GM13977 (cell line): ENCODE measurements at regions not wholly inside any gene's neighbourhood (a gene's known extent, or its start where the extent isn't known, plus 50 kb on each side); places are given as distances from the start of the nearest gene placed in this dataset.

ENCODE experiments used
- DNase-seq: peaks from one replicate; pipeline ENCODE4 v3.0.0; 2012; ENCODE audit warnings: low spot score
- in situ Hi-C: fragments of 300-500 bp; cut with MboI; formaldehyde crosslinking; loops from one replicate; pipeline ENCODE4 v1.12.0; 2022; ENCODE audit warnings: low sequenced_read_pairs, low pct_unique_long_range_greater_than_20kb, mixed read lengths, inconsistent platforms; ENCODE audit not compliant: unreplicated experiment
- TF ChIP-seq, protein P1 (sequence below): IDR thresholded peaks from 2 replicates; pipeline ENCODE4 v1.5.1; 2012; ENCODE audit warnings: mild to moderate bottlenecking, control low read depth; ENCODE audit not compliant: insufficient read depth; ENCODE audit errors: extremely low read depth, missing control alignments

DNA sequence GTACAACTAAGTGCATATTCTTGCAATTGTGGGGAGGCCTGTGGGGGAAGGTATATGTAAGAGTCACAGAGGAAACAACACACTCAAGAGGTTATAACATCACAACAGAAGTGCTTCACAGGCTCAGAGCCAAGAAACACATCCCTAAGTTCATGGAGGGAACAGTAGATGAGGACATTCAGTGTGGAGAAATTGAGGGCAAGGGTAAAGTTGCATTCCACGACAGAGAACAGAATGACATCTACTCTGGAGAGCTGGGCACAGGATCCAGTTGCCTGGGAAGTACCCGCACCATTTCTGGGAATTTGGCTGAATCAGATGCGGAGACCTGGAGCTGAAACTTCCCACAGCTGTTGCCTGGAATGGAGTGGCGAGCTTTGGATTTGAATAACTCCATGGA, 197.2 kb downstream of the NXNL2 start:
- in situ Hi-C loops: no loop called here
- TF ChIP-seq, protein P1, sequence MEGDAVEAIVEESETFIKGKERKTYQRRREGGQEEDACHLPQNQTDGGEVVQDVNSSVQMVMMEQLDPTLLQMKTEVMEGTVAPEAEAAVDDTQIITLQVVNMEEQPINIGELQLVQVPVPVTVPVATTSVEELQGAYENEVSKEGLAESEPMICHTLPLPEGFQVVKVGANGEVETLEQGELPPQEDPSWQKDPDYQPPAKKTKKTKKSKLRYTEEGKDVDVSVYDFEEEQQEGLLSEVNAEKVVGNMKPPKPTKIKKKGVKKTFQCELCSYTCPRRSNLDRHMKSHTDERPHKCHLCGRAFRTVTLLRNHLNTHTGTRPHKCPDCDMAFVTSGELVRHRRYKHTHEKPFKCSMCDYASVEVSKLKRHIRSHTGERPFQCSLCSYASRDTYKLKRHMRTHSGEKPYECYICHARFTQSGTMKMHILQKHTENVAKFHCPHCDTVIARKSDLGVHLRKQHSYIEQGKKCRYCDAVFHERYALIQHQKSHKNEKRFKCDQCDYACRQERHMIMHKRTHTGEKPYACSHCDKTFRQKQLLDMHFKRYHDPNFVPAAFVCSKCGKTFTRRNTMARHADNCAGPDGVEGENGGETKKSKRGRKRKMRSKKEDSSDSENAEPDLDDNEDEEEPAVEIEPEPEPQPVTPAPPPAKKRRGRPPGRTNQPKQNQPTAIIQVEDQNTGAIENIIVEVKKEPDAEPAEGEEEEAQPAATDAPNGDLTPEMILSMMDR: no peak
- DNase-seq: no peak

DNA sequence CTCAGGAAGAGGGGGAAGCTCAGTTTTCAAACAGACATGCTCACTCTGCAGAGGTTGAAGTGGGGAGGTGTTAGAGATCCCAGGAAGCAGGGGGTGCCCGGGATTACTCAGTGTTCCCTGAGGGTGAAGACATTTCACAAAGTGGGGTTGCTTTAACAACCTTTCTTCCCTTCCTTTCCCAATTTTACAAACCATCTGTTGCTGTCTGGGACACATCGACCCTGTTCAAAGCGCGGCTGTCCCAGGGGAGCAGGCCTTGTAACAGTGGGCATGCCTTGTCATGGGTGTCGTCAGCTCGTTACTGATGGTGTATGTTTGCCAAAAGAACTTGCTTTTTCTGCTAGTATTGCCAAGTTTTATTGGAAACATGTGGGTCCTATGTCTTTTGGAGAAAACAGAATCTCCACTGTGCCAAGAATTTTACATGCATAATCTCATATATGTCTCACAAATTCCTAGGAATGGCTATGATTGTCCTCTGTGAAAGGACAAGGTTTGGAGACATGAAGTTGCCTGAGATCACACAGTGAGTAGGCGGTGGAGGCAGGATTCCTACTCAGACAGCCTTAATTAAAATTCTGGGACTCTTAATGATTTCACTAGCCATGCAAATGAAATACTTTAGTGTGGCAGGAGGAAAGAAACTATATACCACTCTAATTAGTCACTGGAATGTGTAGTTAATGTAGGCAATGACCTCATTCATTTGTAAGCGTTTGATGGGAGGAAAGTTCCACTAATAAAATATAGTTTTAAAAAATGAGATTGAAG, 198.9 kb downstream of the NXNL2 start:
- TF ChIP-seq, protein P1: no peak
- DNase-seq: no peak
- in situ Hi-C loops: no loop called here

DNA sequence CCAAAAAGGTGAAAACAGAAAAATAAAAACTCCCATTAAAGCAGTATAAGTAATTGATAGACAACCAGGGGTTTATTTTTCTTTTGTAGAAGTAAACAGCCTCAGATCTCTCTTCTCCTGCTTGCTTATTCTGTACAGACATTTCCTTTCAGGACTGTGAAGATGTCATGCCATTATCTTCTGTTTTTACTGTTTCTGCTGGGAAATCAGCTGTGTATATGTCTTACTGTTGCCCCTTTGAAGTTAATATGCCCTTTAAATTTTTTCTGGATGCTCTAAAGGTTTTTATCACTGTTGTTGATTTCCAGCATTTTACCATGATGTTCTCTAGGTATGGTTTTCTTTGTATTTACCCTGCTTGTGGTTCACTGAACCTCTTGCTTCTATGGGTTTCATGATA, 199.5 kb downstream of the NXNL2 start:
- no peak for DNase-seq
- in situ Hi-C loops: no loop called here
- TF ChIP-seq, protein P1: no peak

DNA sequence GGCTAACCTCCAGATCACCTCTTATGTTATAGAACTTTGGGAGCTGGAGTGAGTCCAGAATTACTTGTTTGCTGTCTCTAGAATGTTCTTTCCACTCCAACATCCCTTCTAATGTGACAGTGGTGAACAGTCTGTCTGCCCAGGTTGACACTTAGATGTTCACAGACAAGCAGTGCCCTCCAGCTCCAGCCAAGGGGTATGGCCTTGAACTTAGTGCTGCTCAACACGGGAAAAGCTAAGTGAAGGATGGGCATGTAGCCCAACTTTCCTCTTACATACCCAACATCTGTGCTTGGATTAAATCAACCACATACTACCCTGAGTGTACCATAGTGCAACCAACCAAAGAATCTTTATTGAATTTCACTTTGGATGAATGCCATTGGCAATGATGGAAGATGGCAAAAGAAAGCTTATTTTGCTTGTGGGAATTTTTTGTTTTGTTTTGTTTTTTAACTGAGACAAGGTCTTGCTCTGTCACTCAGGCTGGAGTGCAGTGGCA, 201.2 kb downstream of the NXNL2 start:
- in situ Hi-C loops: no loop called here
- no peak for DNase-seq
- TF ChIP-seq, protein P1: no peak

DNA sequence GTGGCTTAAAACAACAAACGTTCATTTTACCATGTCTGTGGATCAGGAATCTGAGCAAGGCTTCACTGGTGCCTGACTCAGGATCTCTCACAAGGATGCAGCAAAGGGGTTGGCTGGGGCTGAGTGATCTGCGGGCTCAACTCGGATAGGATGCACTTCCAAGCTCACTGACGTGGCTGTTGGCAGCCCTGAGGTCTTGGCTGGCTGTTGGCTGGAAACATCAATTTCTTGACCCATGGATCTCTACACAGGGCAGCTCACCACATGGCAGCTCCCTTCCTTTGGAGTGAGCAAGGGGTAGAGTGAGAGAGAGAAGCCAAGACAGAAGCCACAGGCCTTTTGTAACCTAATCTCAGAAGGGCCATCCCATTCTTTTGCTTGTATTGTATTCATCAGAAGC, 202.1 kb downstream of the NXNL2 start:
- TF ChIP-seq, protein P1: no peak
- no peak for DNase-seq
- in situ Hi-C loops: no loop called here

DNA sequence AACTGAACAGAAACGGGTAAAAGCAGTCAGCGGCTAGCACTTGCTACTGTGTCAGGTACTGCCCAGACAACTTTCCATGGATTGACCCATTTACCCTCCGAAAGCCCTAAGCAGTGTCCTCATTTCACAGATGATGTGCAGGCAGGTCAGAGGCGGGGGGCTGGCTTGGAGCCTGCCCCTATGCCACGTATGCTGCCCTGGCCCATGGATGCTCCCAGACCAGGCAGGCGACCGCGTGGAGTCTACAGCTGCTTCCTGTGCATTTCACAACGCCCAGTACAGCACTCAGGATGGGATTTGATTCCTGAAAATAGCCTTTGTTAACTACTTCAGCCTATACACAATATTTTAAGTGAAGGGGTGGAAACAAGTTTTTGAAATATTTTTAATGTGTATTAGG, 202.9 kb downstream of the NXNL2 start:
- TF ChIP-seq, protein P1: no peak
- no peak for DNase-seq
- in situ Hi-C loops: no loop called here
